ENCODE measurements at regions not wholly inside any gene's neighbourhood (a gene's known extent, or its start where the extent isn't known, plus 50 kb on each side); places are given as distances from the start of the nearest gene placed in this dataset.
A peak's percentile ranks its signal among the peaks of the same experiment; 100 is the strongest.

DNA sequence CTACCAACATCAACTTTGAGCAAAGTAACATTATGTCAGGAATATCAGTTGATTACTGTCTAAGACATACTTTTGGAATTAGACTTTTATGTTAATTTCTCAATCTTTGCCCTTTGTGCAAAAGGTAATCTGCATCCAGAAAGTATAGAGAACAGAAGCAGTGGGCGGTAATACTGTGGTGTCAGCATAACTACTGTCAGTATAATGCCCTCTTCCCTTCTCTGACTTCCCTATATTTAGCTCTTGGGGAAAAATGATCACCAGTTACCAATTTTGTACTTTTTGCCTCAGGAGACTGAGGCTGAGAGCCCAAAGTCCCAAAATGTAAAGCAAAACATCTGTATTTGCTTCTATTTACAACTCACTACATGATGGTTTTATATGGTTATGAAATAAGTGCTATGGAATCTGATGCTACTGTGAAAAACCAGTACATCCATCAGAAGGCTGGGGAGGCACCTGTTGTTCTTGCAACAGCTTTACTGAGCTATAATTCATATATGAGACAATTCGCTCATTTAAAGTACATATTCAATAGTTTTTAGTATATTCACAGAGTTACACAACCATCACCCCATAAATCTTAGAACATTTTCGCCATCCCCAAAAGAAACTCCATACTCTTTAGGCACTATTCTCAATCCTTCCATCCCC, 51.3 kb upstream of the CD302 start:
- H3K9me3 ChIP-seq = no peaks in the 10 kb centered on the region
- TF ChIP-seq, protein P1, sequence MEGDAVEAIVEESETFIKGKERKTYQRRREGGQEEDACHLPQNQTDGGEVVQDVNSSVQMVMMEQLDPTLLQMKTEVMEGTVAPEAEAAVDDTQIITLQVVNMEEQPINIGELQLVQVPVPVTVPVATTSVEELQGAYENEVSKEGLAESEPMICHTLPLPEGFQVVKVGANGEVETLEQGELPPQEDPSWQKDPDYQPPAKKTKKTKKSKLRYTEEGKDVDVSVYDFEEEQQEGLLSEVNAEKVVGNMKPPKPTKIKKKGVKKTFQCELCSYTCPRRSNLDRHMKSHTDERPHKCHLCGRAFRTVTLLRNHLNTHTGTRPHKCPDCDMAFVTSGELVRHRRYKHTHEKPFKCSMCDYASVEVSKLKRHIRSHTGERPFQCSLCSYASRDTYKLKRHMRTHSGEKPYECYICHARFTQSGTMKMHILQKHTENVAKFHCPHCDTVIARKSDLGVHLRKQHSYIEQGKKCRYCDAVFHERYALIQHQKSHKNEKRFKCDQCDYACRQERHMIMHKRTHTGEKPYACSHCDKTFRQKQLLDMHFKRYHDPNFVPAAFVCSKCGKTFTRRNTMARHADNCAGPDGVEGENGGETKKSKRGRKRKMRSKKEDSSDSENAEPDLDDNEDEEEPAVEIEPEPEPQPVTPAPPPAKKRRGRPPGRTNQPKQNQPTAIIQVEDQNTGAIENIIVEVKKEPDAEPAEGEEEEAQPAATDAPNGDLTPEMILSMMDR (IDR thresholded peaks at IDR 0.05) = no peak
- intact Hi-C loops (cut with DNase I) = no loop called here
- no peaks in the 10 kb centered on the region for H3K4me1 ChIP-seq
- DNase-seq = no peak
- H3K27ac ChIP-seq = no peak overlapping the region
- H3K36me3 ChIP-seq = peaks cover 7% of the 10 kb centered on the region
- H3K4me3 ChIP-seq = no peak overlapping the region
- H3K27me3 ChIP-seq (ENCODE audit: low read depth) = no peaks in the 10 kb centered on the region
- peak in 1 of 2 donors; percentile 43 for ATAC-seq
